ENCODE measurements at regions not wholly inside any gene's neighbourhood (a gene's known extent, or its start where the extent isn't known, plus 50 kb on each side); places are given as distances from the start of the nearest gene placed in this dataset.

DNA sequence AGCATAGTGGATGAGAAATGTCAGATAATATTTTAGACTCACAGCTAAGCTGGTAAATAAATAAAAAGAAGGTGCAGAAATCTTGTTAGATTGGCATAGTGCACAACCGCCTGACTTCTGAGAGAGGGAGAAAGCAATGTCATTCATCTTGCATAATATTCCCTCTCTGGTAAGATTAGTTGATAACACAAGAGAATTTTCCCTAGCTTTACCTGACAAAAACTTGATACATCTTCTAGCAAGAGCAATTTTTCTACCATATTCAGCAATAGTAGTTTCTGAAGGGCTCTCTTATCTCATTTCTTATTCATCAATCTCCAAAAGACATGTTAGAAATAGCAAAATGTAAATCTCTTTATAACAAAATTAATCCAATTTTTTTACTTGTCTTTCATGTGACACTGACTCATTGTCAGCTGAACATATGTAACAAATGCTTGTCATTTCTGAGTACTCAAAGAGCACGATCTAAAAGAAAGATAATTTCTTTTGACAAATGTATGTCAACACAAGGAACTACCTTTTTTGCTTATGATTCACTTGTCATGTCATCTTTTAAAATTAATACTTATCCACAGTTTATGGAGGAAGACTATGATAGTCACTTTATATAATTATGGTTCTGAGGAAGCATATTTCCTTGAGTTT, 240.0 kb downstream of the ARAP2 start:
- DNase-seq = no peak

- DNase-seq = no peak
Observed at GRCh38 chr4:36006226-36006625, 238.1 kb downstream of the ARAP2 start.

DNA sequence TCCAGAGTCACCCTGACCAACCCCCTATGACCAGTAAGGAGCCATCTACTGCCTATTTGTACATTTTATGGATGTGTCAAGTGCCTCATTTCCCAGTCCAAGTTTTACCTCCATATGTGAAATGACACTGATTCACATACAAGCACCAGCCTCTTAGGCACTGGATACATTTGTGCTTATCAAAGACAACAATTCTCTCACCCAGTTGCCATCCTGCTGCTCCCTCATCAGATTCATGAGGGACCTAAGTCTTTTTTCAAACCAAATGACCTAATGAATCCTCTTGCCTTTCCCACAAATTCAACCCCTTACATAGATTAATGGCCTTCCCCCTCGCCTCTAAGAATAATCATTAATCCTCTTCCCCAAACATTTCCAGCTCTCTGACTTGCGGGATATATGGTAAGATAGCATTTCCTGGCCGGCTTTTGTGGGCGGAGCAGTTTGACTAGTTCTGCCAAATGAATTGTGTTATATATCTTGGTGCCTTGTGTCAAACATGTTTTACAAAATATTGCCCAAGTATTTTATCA, 233.9 kb downstream of the ARAP2 start:
- DNase-seq = no peak

- DNase-seq = no peak
Observed at GRCh38 chr4:36011381-36011780, 232.9 kb downstream of the ARAP2 start.

DNA sequence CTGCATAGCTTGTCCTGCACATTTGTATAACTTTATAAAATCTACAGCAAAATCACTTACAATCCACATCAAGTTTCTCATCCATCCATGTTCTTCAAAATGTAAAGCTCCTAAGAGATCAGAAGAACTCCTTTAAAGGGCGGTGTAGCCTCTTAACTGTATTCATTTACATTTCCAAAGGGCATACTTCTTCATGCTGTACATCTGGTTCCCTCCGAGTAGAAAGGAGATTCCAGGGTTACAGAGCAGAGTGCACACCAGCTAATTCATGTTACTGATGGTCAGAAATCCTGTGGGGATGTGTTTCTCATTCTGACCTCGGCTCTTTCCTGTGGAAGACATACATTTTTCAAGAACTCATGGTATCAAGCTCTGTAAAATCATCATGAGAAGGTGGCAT, 231.8 kb downstream of the ARAP2 start:
- DNase-seq = no peak

GRCh38 chr4:36013206-36013605, 231.1 kb downstream of the ARAP2 start:
- DNase-seq = no peak

Data from GOT3 (cell line).